GM13977 (cell line): ENCODE measurements at regions not wholly inside any gene's neighbourhood (a gene's known extent, or its start where the extent isn't known, plus 50 kb on each side); places are given as distances from the start of the nearest gene placed in this dataset.

ENCODE experiments used
- DNase-seq: peaks from one replicate; pipeline ENCODE4 v3.0.0; 2012; ENCODE audit warnings: low spot score
- CTCF ChIP-seq: IDR thresholded peaks from 2 replicates; pipeline ENCODE4 v1.5.1; 2012; ENCODE audit warnings: mild to moderate bottlenecking, control low read depth; ENCODE audit not compliant: insufficient read depth; ENCODE audit errors: extremely low read depth, missing control alignments
- in situ Hi-C: fragments of 300-500 bp; cut with MboI; formaldehyde crosslinking; loops from one replicate; pipeline ENCODE4 v1.12.0; 2022; ENCODE audit warnings: low sequenced_read_pairs, low pct_unique_long_range_greater_than_20kb, mixed read lengths, inconsistent platforms; ENCODE audit not compliant: unreplicated experiment

- TF ChIP-seq CTCF = no peak
- in situ Hi-C loops = no loop called here
- DNase-seq = no peak
Measured at GRCh38 chr12:90193500-90193899, 484.9 kb upstream of the ATP2B1 start.

- TF ChIP-seq CTCF = no peak
- no peak for DNase-seq
- in situ Hi-C loops = no loop called here
Measured at GRCh38 chr12:90188857-90189256, 480.2 kb upstream of the ATP2B1 start.

- DNase-seq = no peak
- in situ Hi-C loops = no loop called here
- TF ChIP-seq CTCF = no peak
Measured at GRCh38 chr12:90183201-90183600, 474.6 kb upstream of the ATP2B1 start.

- no peak for DNase-seq
- in situ Hi-C loops = no loop called here
- no peak for TF ChIP-seq CTCF
Measured at GRCh38 chr12:90181216-90181615, 472.6 kb upstream of the ATP2B1 start.

GRCh38 chr12:90174956-90175355, 466.3 kb upstream of the ATP2B1 start:
- in situ Hi-C loops = no loop called here
- DNase-seq = no peak
- no peak for TF ChIP-seq CTCF

- in situ Hi-C loops = no loop called here
- no peak for TF ChIP-seq CTCF
- no peak for DNase-seq
Measured at GRCh38 chr12:90174198-90174510, 465.5 kb upstream of the ATP2B1 start.
